ENCODE measurements at regions not wholly inside any gene's neighbourhood (a gene's known extent, or its start where the extent isn't known, plus 50 kb on each side); places are given as distances from the start of the nearest gene placed in this dataset.

DNA sequence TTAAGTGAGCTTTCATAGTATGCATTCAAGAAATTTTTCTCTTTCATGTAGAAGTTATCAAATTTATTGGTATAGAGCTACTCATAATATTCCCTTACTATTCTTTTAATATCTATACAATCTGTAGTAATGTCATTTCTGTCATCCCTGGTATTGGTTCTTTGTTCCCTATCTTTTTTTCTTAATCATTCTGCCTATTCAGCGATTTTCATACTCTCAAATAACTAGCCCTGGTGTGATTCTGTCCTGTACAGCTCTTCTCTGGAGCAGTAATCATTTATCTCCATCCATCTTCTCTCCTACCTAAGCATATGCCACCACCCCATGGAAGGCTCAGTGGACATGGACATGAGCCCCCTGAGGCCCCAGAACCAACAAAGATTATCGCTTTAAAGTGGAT is 213.2 kb upstream of the NEBL start:
- TF ChIP-seq CTCF (IDR thresholded peaks at IDR 0.05) (no peak), POLR2A (IDR thresholded peaks at IDR 0.05) (no peak)

All from Peyer's patch (tissue), 4 donors.